Choroid plexus epithelial cell (primary cell): ENCODE measurements at regions not wholly inside any gene's neighbourhood (a gene's known extent, or its start where the extent isn't known, plus 50 kb on each side); places are given as distances from the start of the nearest gene placed in this dataset.

Experiments used
- DNase-seq: peaks from one replicate; pipeline ENCODE4 v3.0.0-alpha.2; 2010; ENCODE audit warnings: low read depth
- H3K4me3 ChIP-seq: 2 replicates; pipeline ENCODE4 v1.5.1; 2011; ENCODE audit warnings: low read depth, mild to moderate bottlenecking, control low read depth, low read length, moderate library complexity
- TF ChIP-seq, protein P1 (sequence below): conservative IDR thresholded peaks from 2 replicates; pipeline ENCODE4 v1.5.1; 2011; ENCODE audit warnings: low read depth, mild to moderate bottlenecking, control low read depth, inconsistent platforms, low read length, moderate library complexity

DNA sequence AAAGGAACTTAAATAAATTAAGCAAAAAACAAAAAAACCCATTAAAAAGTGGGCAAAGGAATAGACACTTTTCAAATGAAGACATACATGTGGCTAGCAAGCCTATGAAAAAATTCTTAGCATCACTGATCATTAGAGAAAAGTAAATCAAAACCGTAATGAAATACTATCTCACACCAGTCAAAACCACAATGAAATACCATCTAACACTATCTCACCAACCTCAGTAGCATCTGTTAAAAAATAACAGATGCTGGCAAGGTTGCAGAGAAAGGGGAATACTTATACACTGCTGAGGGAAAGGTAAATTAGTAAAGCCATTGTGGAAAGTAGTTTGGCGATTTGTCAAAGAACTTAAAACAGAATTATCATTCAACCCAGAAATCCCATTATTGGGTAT is 381.1 kb downstream of the FLRT2 start:
- no peak overlapping the region for H3K4me3 ChIP-seq
- DNase-seq = no peak
- TF ChIP-seq, protein P1, sequence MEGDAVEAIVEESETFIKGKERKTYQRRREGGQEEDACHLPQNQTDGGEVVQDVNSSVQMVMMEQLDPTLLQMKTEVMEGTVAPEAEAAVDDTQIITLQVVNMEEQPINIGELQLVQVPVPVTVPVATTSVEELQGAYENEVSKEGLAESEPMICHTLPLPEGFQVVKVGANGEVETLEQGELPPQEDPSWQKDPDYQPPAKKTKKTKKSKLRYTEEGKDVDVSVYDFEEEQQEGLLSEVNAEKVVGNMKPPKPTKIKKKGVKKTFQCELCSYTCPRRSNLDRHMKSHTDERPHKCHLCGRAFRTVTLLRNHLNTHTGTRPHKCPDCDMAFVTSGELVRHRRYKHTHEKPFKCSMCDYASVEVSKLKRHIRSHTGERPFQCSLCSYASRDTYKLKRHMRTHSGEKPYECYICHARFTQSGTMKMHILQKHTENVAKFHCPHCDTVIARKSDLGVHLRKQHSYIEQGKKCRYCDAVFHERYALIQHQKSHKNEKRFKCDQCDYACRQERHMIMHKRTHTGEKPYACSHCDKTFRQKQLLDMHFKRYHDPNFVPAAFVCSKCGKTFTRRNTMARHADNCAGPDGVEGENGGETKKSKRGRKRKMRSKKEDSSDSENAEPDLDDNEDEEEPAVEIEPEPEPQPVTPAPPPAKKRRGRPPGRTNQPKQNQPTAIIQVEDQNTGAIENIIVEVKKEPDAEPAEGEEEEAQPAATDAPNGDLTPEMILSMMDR = no peak

DNA sequence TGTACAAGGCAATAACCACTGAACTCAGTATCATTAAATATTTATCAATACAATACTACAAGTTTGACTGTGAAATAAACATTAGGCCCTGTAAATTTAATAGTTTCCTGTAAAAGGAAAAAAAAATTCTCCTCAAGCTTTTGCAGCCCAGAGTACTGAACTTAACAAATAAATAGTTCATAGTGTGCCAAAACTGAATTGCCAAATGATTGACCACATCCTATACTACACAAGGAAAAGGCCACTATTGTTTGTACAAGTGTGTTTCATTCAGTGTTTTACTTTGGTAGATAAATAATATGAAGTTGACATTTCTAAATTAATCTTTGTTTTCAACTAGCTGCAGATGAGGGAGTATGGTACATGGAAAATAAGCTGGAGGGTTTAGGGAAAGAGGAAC is 379.6 kb downstream of the FLRT2 start:
- TF ChIP-seq, protein P1 = no peak
- no peak overlapping the region for H3K4me3 ChIP-seq
- peak; percentile 12 for DNase-seq

DNA sequence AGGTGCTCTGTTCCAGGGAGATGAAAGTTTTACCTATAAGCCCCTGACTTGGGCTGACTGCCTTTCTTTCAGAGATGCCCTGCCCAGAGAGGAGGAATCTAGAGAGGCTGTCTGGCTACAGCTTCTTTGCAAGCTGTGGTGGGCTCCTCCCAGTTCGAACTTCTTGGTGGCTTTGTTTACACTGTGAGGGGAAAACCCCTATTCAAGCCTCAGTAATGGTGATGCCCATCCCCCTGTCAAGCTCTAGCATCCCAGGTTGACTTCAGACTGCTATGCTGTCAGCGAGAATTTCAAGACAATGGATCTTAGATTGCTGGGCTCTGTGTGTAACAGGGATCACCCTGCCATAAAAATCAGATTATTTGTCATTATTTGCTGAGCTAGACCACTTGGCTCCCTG is 377.6 kb downstream of the FLRT2 start:
- DNase-seq = no peak
- TF ChIP-seq, protein P1 = no peak
- H3K4me3 ChIP-seq = no peak overlapping the region

- TF ChIP-seq, protein P1 = no peak
- no peak overlapping the region for H3K4me3 ChIP-seq
- no peak for DNase-seq
Observed at GRCh38 chr14:85897808-85898207, 367.9 kb downstream of the FLRT2 start.

- TF ChIP-seq, protein P1 = no peak
- H3K4me3 ChIP-seq = no peak overlapping the region
- no peak for DNase-seq
Observed at GRCh38 chr14:85895603-85896002, 365.7 kb downstream of the FLRT2 start.

DNA sequence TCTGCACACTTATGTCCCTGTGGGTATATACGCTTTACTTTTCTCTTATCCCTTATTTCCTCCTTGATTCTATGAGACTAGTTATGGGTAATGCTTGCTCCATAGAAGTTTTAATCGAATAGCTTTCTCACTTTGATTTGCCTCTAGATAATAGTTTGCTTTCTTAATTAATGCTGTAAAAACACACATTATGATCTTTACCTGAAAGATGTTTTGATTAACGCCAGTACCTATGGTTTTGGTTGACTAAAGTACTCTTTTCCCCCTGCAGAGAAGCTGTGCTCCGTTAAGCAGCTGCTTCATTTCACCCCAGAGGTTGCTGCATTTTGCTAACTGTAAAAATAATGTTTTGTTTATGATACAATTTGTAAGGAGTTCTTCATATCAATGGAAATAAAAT is 362.3 kb downstream of the FLRT2 start:
- DNase-seq = no peak
- no peak overlapping the region for H3K4me3 ChIP-seq
- TF ChIP-seq, protein P1 = no peak

GRCh38 chr14:85883966-85884365 is 354.0 kb downstream of the FLRT2 start:
- TF ChIP-seq, protein P1 = no peak
- H3K4me3 ChIP-seq = no peak overlapping the region
- DNase-seq = no peak
